ENCODE measurements at regions not wholly inside any gene's neighbourhood (a gene's known extent, or its start where the extent isn't known, plus 50 kb on each side); places are given as distances from the start of the nearest gene placed in this dataset.
"Not testable (repeated sequence)": the region's sequence is repeated elsewhere in the genome, so short reads cannot be mapped to it uniquely, and the experiment has no call there.

GRCh38 chr7:76971201-76971600, 61.0 kb downstream of the SPDYE17 start:
- H3K27ac Mint-ChIP-seq; H3K9me3 Mint-ChIP-seq; H3K36me3 Mint-ChIP-seq (ENCODE audit: low read depth); H3K27me3 Mint-ChIP-seq; H3K4me1 Mint-ChIP-seq; H3K4me3 Mint-ChIP-seq; CTCF ChIA-PET; POLR2A ChIA-PET; DNase-seq: not testable (repeated sequence)

DNA sequence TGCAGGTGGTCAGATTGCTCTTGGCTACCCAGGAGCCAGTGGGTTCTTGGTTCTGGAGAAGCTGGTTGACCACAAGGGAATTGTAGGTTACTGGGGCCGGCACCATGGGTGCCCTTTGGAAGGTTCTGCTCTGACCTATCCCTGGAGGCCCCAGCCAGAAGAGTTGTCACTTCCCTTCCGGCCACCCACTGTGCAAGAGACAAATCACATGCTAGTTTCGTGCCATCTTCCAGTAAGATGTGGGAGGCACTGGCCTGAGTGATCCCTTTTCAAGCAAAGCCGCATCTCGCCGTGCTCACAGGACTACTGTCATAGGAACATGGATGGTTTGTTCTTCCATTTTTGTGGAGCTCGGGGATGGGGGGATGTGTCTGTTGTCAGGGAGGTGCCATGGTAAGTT, 62.3 kb downstream of the SPDYE17 start:
- H3K4me1 Mint-ChIP-seq; H3K36me3 Mint-ChIP-seq (ENCODE audit: low read depth); POLR2A ChIA-PET; H3K4me3 Mint-ChIP-seq; DNase-seq; H3K27me3 Mint-ChIP-seq; CTCF ChIA-PET; H3K27ac Mint-ChIP-seq; H3K9me3 Mint-ChIP-seq: not testable (repeated sequence)

- H3K4me1 Mint-ChIP-seq; H3K36me3 Mint-ChIP-seq (ENCODE audit: low read depth); DNase-seq; H3K4me3 Mint-ChIP-seq; H3K27ac Mint-ChIP-seq; H3K27me3 Mint-ChIP-seq; CTCF ChIA-PET; POLR2A ChIA-PET; H3K9me3 Mint-ChIP-seq: not testable (repeated sequence)
These were observed 66.2 kb downstream of the SPDYE17 start for GRCh38 chr7:76965731-76966548.

GRCh38 chr7:76964050-76964449, 68.1 kb downstream of the SPDYE17 start:
- H3K4me3 Mint-ChIP-seq; H3K36me3 Mint-ChIP-seq (ENCODE audit: low read depth); H3K27me3 Mint-ChIP-seq; DNase-seq; POLR2A ChIA-PET; H3K9me3 Mint-ChIP-seq; CTCF ChIA-PET; H3K27ac Mint-ChIP-seq; H3K4me1 Mint-ChIP-seq: not testable (repeated sequence)

DNA sequence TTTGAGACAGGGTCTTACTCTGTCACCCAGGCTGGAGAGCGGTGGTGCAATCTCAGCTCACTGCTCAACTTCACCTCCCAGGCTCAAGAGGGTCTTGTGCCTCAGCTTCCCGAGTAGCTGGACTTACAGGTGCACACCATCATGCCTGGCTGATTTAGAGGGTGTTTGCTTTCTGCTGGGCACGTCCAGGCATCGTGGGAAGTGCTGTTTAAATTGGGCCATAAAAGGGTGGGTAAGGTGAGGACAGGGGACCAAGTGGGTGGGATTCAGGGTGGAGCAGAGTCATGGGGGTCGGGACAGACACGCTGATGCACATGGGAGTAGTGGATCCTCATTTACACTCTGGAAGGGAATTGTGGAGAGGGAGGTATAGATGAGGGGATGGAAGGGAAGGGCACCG, 69.1 kb downstream of the SPDYE17 start:
- H3K36me3 Mint-ChIP-seq (ENCODE audit: low read depth); H3K4me3 Mint-ChIP-seq; CTCF ChIA-PET; H3K4me1 Mint-ChIP-seq; POLR2A ChIA-PET; H3K27me3 Mint-ChIP-seq; H3K27ac Mint-ChIP-seq; DNase-seq; H3K9me3 Mint-ChIP-seq: not testable (repeated sequence)

DNA sequence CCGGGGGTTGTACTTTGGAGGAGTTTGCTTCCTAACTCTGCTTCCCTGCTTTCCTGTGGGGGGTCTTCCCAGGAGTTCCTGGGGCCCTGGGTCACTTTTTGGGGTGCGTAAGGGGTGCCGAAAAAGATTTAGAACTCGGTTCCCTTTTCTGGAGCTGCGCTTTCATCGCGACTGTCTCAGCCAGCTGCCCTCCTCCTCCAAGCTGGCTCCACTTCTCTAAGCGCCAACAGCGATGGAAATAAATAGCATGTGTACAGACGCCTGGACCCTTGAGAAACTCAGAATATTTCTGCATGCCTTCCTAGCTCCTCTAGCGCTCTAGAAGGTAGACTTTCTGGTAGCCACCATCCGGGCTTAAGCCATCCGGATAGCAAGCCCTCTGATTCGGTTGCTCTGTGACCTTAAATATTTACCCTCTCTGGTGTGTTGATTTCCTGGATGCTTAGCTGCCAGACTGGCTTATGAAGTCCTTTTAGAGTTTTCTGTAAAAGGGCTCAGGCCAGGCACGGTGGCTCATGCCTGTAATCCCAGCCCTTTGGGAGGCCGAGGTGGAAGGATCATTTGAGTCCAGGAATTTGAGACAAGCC, 71.7 kb downstream of the SPDYE17 start:
- H3K27ac Mint-ChIP-seq; H3K36me3 Mint-ChIP-seq (ENCODE audit: low read depth); H3K9me3 Mint-ChIP-seq; H3K4me1 Mint-ChIP-seq; POLR2A ChIA-PET; DNase-seq; H3K27me3 Mint-ChIP-seq; H3K4me3 Mint-ChIP-seq; CTCF ChIA-PET: not testable (repeated sequence)

- DNase-seq; H3K4me1 Mint-ChIP-seq; H3K27ac Mint-ChIP-seq; H3K27me3 Mint-ChIP-seq; H3K4me3 Mint-ChIP-seq; POLR2A ChIA-PET; CTCF ChIA-PET; H3K9me3 Mint-ChIP-seq; H3K36me3 Mint-ChIP-seq (ENCODE audit: low read depth): not testable (repeated sequence)
These were observed 72.4 kb downstream of the SPDYE17 start for GRCh38 chr7:76959573-76960399.

DNA sequence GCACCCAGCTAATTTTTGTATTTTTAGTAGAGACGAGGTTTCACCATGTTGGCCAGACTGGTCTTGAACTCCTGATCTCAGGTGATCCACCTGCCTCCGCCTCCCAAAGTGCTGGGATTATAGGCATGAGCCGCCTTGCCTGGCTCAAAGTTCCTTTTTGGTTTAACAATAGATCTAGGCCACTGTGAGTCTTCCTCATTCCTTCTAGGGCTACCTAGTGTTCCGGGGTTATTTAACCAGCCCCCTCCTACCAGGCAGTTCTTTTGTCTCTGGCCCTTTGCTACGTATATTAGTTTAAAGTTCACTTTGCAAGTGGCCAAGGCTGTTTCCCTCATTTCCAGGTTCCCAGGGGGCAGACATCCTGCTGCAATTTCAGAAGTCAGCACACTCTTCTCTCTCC, 75.6 kb downstream of the SPDYE17 start:
- H3K27ac Mint-ChIP-seq; H3K4me3 Mint-ChIP-seq; H3K27me3 Mint-ChIP-seq; CTCF ChIA-PET; POLR2A ChIA-PET; H3K4me1 Mint-ChIP-seq; H3K9me3 Mint-ChIP-seq; DNase-seq; H3K36me3 Mint-ChIP-seq (ENCODE audit: low read depth): not testable (repeated sequence)

GRCh38 chr7:76955124-76955523, 77.0 kb downstream of the SPDYE17 start:
- CTCF ChIA-PET: interaction anchor here (0.7 kb wide), 1 partner anchor 524 kb away, joined by 4 read pairs; no protein-coding TSS in a partner anchor
- H3K36me3 Mint-ChIP-seq (ENCODE audit: low read depth); H3K4me1 Mint-ChIP-seq; H3K27ac Mint-ChIP-seq; POLR2A ChIA-PET; H3K9me3 Mint-ChIP-seq; H3K27me3 Mint-ChIP-seq; DNase-seq; H3K4me3 Mint-ChIP-seq: not testable (repeated sequence)

DNA sequence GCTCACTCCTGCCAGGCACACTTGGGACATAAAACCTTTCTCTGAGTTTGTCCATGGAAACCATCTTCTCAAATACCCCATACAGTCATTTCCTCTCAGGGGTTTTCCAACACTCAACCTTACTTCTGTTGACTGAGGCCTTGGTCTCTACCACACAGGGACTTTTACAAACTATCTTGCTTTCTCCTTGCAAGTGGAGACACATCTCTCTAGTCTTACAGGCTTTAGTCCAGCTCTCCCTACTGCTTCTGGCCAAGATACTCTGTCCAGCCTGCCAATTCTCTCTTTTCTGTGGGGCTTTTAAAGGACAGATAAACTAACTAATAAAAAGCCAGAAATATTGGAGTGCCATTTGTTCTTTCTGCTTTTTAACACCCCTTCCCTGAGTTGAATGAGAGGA, 87.6 kb downstream of the SPDYE17 start:
- H3K27ac Mint-ChIP-seq; H3K9me3 Mint-ChIP-seq; CTCF ChIA-PET; DNase-seq; H3K4me3 Mint-ChIP-seq; H3K4me1 Mint-ChIP-seq; H3K27me3 Mint-ChIP-seq; POLR2A ChIA-PET; H3K36me3 Mint-ChIP-seq (ENCODE audit: low read depth): not testable (repeated sequence)

DNA sequence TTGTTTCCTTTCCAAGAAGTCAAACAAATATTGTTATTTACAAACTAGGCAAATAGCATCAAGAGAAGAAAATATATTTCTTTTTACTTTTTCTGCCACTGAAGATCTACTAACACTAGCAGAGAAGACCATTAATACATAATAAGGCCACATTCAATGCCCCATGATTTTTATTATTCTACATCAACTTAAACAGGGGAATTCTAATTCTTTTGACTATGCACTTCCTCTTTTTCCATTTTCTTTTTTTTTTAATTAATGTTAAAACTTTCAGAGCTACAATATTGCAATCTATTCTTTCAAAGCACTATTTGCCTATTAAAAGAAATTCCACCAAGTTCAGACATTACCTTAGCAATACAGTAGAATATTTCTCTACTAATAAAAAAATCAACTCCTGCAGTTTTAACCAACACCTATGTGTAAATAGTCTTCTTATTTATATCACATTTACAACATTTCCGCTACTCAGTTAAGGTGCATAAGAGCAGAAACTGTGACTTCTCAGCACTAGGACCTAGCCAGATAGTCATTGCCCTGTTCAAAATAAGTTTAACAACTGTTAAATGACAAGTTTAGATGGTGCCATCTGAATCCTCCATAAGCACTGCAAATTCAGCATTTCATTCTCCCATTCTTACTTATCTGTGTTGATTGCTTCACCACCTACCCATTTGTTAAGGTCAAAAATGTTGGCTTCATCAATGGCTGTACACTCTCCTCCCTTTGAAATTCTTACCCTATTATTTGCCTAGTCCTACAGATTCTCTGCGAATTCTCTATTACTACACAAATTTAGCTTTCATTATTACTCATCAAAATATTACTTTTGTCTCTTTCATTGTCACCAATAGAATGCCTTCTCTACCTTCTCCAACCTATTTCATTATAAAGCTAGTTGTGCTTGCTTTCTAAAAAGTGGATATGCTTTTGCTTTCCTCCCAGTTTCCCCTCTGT, 90.1 kb downstream of the SPDYE17 start:
- POLR2A ChIA-PET; H3K4me3 Mint-ChIP-seq; H3K9me3 Mint-ChIP-seq; DNase-seq; H3K36me3 Mint-ChIP-seq (ENCODE audit: low read depth); H3K27me3 Mint-ChIP-seq; H3K27ac Mint-ChIP-seq; CTCF ChIA-PET; H3K4me1 Mint-ChIP-seq: not testable (repeated sequence)

DNA sequence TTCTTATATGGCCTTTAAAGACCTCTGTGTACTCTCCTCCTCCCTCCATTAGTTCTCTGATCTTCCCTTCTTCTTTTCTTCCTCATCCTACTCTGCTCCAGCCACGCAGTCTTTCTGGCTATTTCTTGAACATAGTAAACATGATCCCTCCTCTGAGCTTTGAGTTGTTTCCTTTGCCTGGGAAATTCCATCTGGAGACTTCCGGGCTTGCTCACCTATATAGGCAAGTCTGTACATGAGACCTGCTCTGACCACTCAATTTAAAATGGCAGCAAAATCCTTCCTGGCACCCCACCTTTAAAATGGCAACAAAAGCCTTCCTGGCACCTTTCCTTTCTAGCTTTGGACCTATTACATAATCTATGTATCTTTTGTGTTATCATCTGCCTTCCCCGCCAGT, 94.4 kb downstream of the SPDYE17 start:
- H3K4me1 Mint-ChIP-seq; H3K27ac Mint-ChIP-seq; H3K27me3 Mint-ChIP-seq; POLR2A ChIA-PET; H3K36me3 Mint-ChIP-seq (ENCODE audit: low read depth); CTCF ChIA-PET; H3K4me3 Mint-ChIP-seq; DNase-seq; H3K9me3 Mint-ChIP-seq: not testable (repeated sequence)

DNA sequence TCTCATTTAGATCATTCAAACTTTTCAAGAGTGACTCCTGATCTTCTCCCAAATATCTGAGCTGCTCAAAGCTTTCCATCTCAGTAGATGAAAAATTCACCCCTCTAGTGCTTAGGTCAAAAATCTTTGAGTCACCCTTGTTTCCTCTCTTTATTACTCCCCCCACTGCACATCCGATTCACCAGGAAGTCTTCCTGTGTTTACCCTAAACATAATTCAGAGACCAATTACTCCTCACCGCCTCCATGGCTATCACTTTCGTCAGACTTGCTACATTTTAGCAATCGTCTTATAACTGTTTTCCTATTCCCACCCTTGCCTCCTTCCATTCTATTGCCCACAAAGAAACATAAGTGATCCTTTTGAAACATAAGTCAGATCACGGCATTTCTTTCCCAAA, 94.8 kb downstream of the SPDYE17 start:
- H3K36me3 Mint-ChIP-seq (ENCODE audit: low read depth); CTCF ChIA-PET: not testable (repeated sequence)

More for the DNA sequence above, 94.8 kb downstream of the SPDYE17 start:
- DNase-seq, H3K4me3 Mint-ChIP-seq, H3K9me3 Mint-ChIP-seq, H3K4me1 Mint-ChIP-seq, H3K27ac Mint-ChIP-seq, POLR2A ChIA-PET: not testable (repeated sequence)
- H3K27me3 Mint-ChIP-seq: peaks cover 11% of the 10 kb centered on the region

Data from activated CD4-positive, alpha-beta memory T cell treated with anti-CD3 and anti-CD28 coated beads, Interleukin-2, amount 10 ng/mL, durations not matched to agents 7 days and 5 days (primary cell).